GM23248 (cell line): ENCODE measurements at regions not wholly inside any gene's neighbourhood (a gene's known extent, or its start where the extent isn't known, plus 50 kb on each side); places are given as distances from the start of the nearest gene placed in this dataset.

Experiments
- EZH2 ChIP-seq: fragments of 200-600 bp; sonication (generic); IDR thresholded peaks from 2 replicates; pipeline ENCODE4 v1.6.1; 2018; ENCODE audit warnings: antibody characterized with exemption, mild to moderate bottlenecking; ENCODE audit not compliant: insufficient read depth, poor library complexity, severe bottlenecking
- EZH2phosphoT487 ChIP-seq: fragments of 200-600 bp; sonication (generic); IDR thresholded peaks from 2 replicates; pipeline ENCODE4 v1.6.1; 2018; ENCODE audit warnings: antibody characterized with exemption, moderate library complexity, mild to moderate bottlenecking, low read depth; ENCODE audit not compliant: insufficient read depth

DNA sequence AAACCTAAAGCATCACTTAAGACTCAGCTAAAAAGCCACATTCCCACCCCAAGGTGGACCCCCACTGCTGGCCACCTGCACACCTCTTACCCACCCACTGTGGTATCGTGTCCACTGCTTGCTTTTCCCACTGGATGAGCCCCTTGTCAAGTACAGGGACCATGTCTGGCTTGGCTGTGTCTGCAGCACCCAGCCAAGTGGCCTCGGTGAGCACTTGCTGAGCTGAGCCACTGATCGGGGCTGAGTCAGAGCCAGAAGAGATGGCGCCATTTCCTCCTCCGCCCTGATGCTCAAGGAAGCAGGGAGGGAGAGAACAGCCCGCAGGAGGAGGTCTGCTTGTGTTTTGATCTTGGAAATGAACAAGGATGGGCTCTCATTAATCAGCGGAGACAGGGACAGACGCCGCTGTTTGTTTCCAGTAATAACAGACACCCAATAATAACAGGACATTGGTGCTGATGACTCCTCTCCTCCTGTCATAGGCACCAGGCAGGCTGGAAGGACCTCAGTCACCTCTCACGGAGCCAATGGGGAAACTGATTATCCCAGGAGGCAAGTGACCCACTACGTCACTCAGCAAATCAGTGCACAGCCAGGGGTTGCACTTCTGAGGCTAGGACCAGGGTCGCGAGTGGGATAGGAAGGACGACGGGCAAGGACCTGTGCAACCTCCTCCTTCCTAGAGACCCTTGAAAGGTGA lies 85.2 kb upstream of the RTL6 start:
- no peak for TF ChIP-seq EZH2
- TF ChIP-seq EZH2phosphoT487 = no peak
